ENCODE measurements at regions not wholly inside any gene's neighbourhood (a gene's known extent, or its start where the extent isn't known, plus 50 kb on each side); places are given as distances from the start of the nearest gene placed in this dataset.

GRCh38 chr18:64888956-64889355, 740.1 kb upstream of the LINC00305 start:
- H3K36me3 Mint-ChIP-seq = no peaks in the 10 kb centered on the region
- Histone ChIP-seq H3K4me3 (ENCODE audit: low read depth, low read length) (no peak overlapping the region), H3K36me3 (ENCODE audit: control insufficient read depth, insufficient read depth, low read length) (no peaks in the 10 kb centered on the region), H3K4me1 (ENCODE audit: control insufficient read depth, insufficient read depth, low read length, poor library complexity, severe bottlenecking) (no peaks in the 10 kb centered on the region), H3K27me3 (ENCODE audit: control insufficient read depth, insufficient read depth, low read length) (no peaks in the 10 kb centered on the region), H3K27ac (ENCODE audit: insufficient read depth, low read length, poor library complexity, severe bottlenecking) (no peak overlapping the region), H3K9me3 (ENCODE audit: control insufficient read depth in 2 of 2, low read length in 2 of 2) (peaks cover 0 to 4% of the 10 kb centered on the region in 2 experiments)
- H3K9me3 Mint-ChIP-seq = peaks cover 5 to 49% (median 8%) of the 10 kb centered on the region in 7 donors
- no peaks in the 10 kb centered on the region for H3K4me1 Mint-ChIP-seq
- ATAC-seq (ENCODE audit: low read depth in 2 of 2) = no peak
- H3K27me3 Mint-ChIP-seq = no peaks in the 10 kb centered on the region
- no peak overlapping the region for H3K4me3 Mint-ChIP-seq
- H3K27ac Mint-ChIP-seq = no peak overlapping the region
- DNase-seq = no peak

- no peaks in the 10 kb centered on the region for H3K27me3 Mint-ChIP-seq
- H3K9me3 Mint-ChIP-seq = peaks cover 6 to 43% (median 8%) of the 10 kb centered on the region in 7 donors
- no peaks in the 10 kb centered on the region for H3K36me3 Mint-ChIP-seq
- H3K27ac Mint-ChIP-seq = no peak overlapping the region
- H3K27me3 ChIP-seq (ENCODE audit: control insufficient read depth, insufficient read depth, low read length) = no peaks in the 10 kb centered on the region
- no peak overlapping the region for H3K27ac ChIP-seq (ENCODE audit: insufficient read depth, low read length, poor library complexity, severe bottlenecking)
- H3K9me3 ChIP-seq (ENCODE audit: control insufficient read depth in 2 of 2, low read length in 2 of 2) = peaks cover 0 to 6% of the 10 kb centered on the region in 2 experiments
- DNase-seq = no peak
- no peak overlapping the region for H3K4me3 ChIP-seq (ENCODE audit: low read depth, low read length)
- no peak overlapping the region for H3K4me3 Mint-ChIP-seq
- ATAC-seq (ENCODE audit: low read depth in 2 of 2) = no peak
- no peaks in the 10 kb centered on the region for H3K4me1 ChIP-seq (ENCODE audit: control insufficient read depth, insufficient read depth, low read length, poor library complexity, severe bottlenecking)
- H3K4me1 Mint-ChIP-seq = no peaks in the 10 kb centered on the region
- H3K36me3 ChIP-seq (ENCODE audit: control insufficient read depth, insufficient read depth, low read length) = no peaks in the 10 kb centered on the region
These were observed 738.1 kb upstream of the LINC00305 start for GRCh38 chr18:64886995-64887394.

GRCh38 chr18:64882896-64883295, 734.0 kb upstream of the LINC00305 start:
- Histone ChIP-seq H3K4me1 (ENCODE audit: control insufficient read depth, insufficient read depth, low read length, poor library complexity, severe bottlenecking) (no peaks in the 10 kb centered on the region), H3K27me3 (ENCODE audit: control insufficient read depth, insufficient read depth, low read length) (no peaks in the 10 kb centered on the region), H3K9me3 (ENCODE audit: control insufficient read depth in 2 of 2, low read length in 2 of 2) (peaks cover 0 to 2% of the 10 kb centered on the region in 2 experiments), H3K36me3 (ENCODE audit: control insufficient read depth, insufficient read depth, low read length) (no peaks in the 10 kb centered on the region), H3K27ac (ENCODE audit: insufficient read depth, low read length, poor library complexity, severe bottlenecking) (no peak overlapping the region), H3K4me3 (ENCODE audit: low read depth, low read length) (no peak overlapping the region)
- DNase-seq = no peak
- peaks cover 0 to 37% (median 6%) of the 10 kb centered on the region in 7 donors for H3K9me3 Mint-ChIP-seq
- no peak for ATAC-seq (ENCODE audit: low read depth in 2 of 2)
- H3K36me3 Mint-ChIP-seq = no peaks in the 10 kb centered on the region
- no peaks in the 10 kb centered on the region for H3K4me1 Mint-ChIP-seq
- no peak overlapping the region for H3K27ac Mint-ChIP-seq
- H3K27me3 Mint-ChIP-seq = no peaks in the 10 kb centered on the region
- no peak overlapping the region for H3K4me3 Mint-ChIP-seq

GRCh38 chr18:64876833-64877232, 727.9 kb upstream of the LINC00305 start:
- Histone ChIP-seq H3K4me1 (ENCODE audit: control insufficient read depth, insufficient read depth, low read length, poor library complexity, severe bottlenecking) (no peaks in the 10 kb centered on the region), H3K36me3 (ENCODE audit: control insufficient read depth, insufficient read depth, low read length) (no peaks in the 10 kb centered on the region), H3K27me3 (ENCODE audit: control insufficient read depth, insufficient read depth, low read length) (no peaks in the 10 kb centered on the region), H3K9me3 (ENCODE audit: control insufficient read depth in 2 of 2, low read length in 2 of 2) (no peaks in the 10 kb centered on the region), H3K4me3 (ENCODE audit: low read depth, low read length) (no peak overlapping the region), H3K27ac (ENCODE audit: insufficient read depth, low read length, poor library complexity, severe bottlenecking) (no peak overlapping the region)
- H3K36me3 Mint-ChIP-seq = no peaks in the 10 kb centered on the region
- H3K9me3 Mint-ChIP-seq = peaks cover 0 to 24% (median 4%) of the 10 kb centered on the region in 7 donors
- no peaks in the 10 kb centered on the region for H3K27me3 Mint-ChIP-seq
- DNase-seq (no peak), ATAC-seq (ENCODE audit: low read depth in 2 of 2) (no peak)
- H3K27ac Mint-ChIP-seq = no peak overlapping the region
- H3K4me1 Mint-ChIP-seq = no peaks in the 10 kb centered on the region
- H3K4me3 Mint-ChIP-seq = no peak overlapping the region

GRCh38 chr18:64872710-64873458, 724.0 kb upstream of the LINC00305 start:
- H3K27ac Mint-ChIP-seq = no peak overlapping the region
- Histone ChIP-seq H3K36me3 (ENCODE audit: control insufficient read depth, insufficient read depth, low read length) (no peaks in the 10 kb centered on the region), H3K27me3 (ENCODE audit: control insufficient read depth, insufficient read depth, low read length) (no peaks in the 10 kb centered on the region), H3K4me3 (ENCODE audit: low read depth, low read length) (no peak overlapping the region), H3K4me1 (ENCODE audit: control insufficient read depth, insufficient read depth, low read length, poor library complexity, severe bottlenecking) (no peaks in the 10 kb centered on the region), H3K27ac (ENCODE audit: insufficient read depth, low read length, poor library complexity, severe bottlenecking) (no peak overlapping the region), H3K9me3 (ENCODE audit: control insufficient read depth in 2 of 2, low read length in 2 of 2) (peaks cover 0 to 9% of the 10 kb centered on the region in 2 experiments)
- no peak overlapping the region for H3K4me3 Mint-ChIP-seq
- H3K9me3 Mint-ChIP-seq = peaks cover 0 to 25% (median 5%) of the 10 kb centered on the region in 7 donors
- H3K27me3 Mint-ChIP-seq = no peaks in the 10 kb centered on the region
- no peaks in the 10 kb centered on the region for H3K4me1 Mint-ChIP-seq
- DNase-seq (no peak), ATAC-seq (ENCODE audit: low read depth in 2 of 2) (no peak)
- no peaks in the 10 kb centered on the region for H3K36me3 Mint-ChIP-seq

- Mint-ChIP-seq H3K27ac (no peak overlapping the region), H3K36me3 (peaks cover 2% of the 10 kb centered on the region), H3K4me1 (no peaks in the 10 kb centered on the region), H3K4me3 (no peak overlapping the region), H3K9me3 (peaks cover 0 to 22% (median 7%) of the 10 kb centered on the region in 7 donors), H3K27me3 (no peaks in the 10 kb centered on the region)
- Histone ChIP-seq H3K27ac (ENCODE audit: insufficient read depth, low read length, poor library complexity, severe bottlenecking) (no peak overlapping the region), H3K4me1 (ENCODE audit: control insufficient read depth, insufficient read depth, low read length, poor library complexity, severe bottlenecking) (no peaks in the 10 kb centered on the region), H3K36me3 (ENCODE audit: control insufficient read depth, insufficient read depth, low read length) (no peaks in the 10 kb centered on the region), H3K27me3 (ENCODE audit: control insufficient read depth, insufficient read depth, low read length) (no peaks in the 10 kb centered on the region), H3K9me3 (ENCODE audit: control insufficient read depth in 2 of 2, low read length in 2 of 2) (no peaks in the 10 kb centered on the region), H3K4me3 (ENCODE audit: low read depth, low read length) (no peak overlapping the region)
- ATAC-seq (ENCODE audit: low read depth in 2 of 2) = no peak
- DNase-seq = no peak
These were observed 705.2 kb upstream of the LINC00305 start for GRCh38 chr18:64854112-64854511.

GRCh38 chr18:64852281-64852680, 703.4 kb upstream of the LINC00305 start:
- no peaks in the 10 kb centered on the region for H3K4me1 Mint-ChIP-seq
- H3K27me3 Mint-ChIP-seq = no peaks in the 10 kb centered on the region
- no peak overlapping the region for H3K27ac ChIP-seq (ENCODE audit: insufficient read depth, low read length, poor library complexity, severe bottlenecking)
- H3K4me3 Mint-ChIP-seq = no peak overlapping the region
- H3K4me1 ChIP-seq (ENCODE audit: control insufficient read depth, insufficient read depth, low read length, poor library complexity, severe bottlenecking) = no peaks in the 10 kb centered on the region
- no peaks in the 10 kb centered on the region for H3K27me3 ChIP-seq (ENCODE audit: control insufficient read depth, insufficient read depth, low read length)
- no peaks in the 10 kb centered on the region for H3K36me3 Mint-ChIP-seq
- ATAC-seq (ENCODE audit: low read depth in 2 of 2) (no peak), DNase-seq (no peak)
- no peaks in the 10 kb centered on the region for H3K9me3 ChIP-seq (ENCODE audit: control insufficient read depth in 2 of 2, low read length in 2 of 2)
- no peak overlapping the region for H3K4me3 ChIP-seq (ENCODE audit: low read depth, low read length)
- no peak overlapping the region for H3K27ac Mint-ChIP-seq
- H3K9me3 Mint-ChIP-seq = peaks cover 0 to 15% (median 8%) of the 10 kb centered on the region in 7 donors
- H3K36me3 ChIP-seq (ENCODE audit: control insufficient read depth, insufficient read depth, low read length) = no peaks in the 10 kb centered on the region

GRCh38 chr18:64851726-64852125, 702.8 kb upstream of the LINC00305 start:
- ATAC-seq (ENCODE audit: low read depth in 2 of 2) = no peak
- Histone ChIP-seq H3K4me1 (ENCODE audit: control insufficient read depth, insufficient read depth, low read length, poor library complexity, severe bottlenecking) (no peaks in the 10 kb centered on the region), H3K9me3 (ENCODE audit: control insufficient read depth in 2 of 2, low read length in 2 of 2) (no peaks in the 10 kb centered on the region), H3K36me3 (ENCODE audit: control insufficient read depth, insufficient read depth, low read length) (no peaks in the 10 kb centered on the region), H3K27ac (ENCODE audit: insufficient read depth, low read length, poor library complexity, severe bottlenecking) (no peak overlapping the region), H3K4me3 (ENCODE audit: low read depth, low read length) (no peak overlapping the region), H3K27me3 (ENCODE audit: control insufficient read depth, insufficient read depth, low read length) (no peaks in the 10 kb centered on the region)
- H3K36me3 Mint-ChIP-seq = no peaks in the 10 kb centered on the region
- DNase-seq = no peak
- H3K4me3 Mint-ChIP-seq = no peak overlapping the region
- no peak overlapping the region for H3K27ac Mint-ChIP-seq
- peaks cover 0 to 18% (median 11%) of the 10 kb centered on the region in 7 donors for H3K9me3 Mint-ChIP-seq
- H3K4me1 Mint-ChIP-seq = no peaks in the 10 kb centered on the region
- no peaks in the 10 kb centered on the region for H3K27me3 Mint-ChIP-seq

Measured in CD4-positive, CD25-positive, alpha-beta regulatory T cell (primary cell).